ENCODE measurements at regions not wholly inside any gene's neighbourhood (a gene's known extent, or its start where the extent isn't known, plus 50 kb on each side); places are given as distances from the start of the nearest gene placed in this dataset.

DNA sequence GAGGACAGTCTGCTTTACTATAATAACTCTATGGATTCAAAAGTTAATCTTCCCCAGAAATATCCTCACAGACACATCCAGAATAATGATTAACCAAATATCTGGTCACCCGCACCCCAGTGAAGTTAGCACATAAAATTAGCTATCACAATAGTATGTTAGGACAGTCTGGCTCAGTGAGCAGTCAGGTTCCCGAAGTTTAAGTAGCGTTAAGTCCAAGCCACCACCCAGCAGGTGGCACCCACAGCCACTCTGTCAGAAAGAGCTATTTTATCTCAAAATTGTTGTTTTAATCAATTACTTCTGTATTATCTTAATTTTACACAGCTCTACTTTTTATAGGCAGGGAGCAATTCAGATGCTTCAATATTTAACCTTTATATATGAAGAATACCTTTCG is 537.5 kb downstream of the MBD2 start:
- Histone ChIP-seq H3K4me3 (no peak overlapping the region), H2AFZ (ENCODE audit: low read depth, low read length) (no peak overlapping the region), H3K27ac (ENCODE audit: extremely low read depth, low read depth, low read length) (no peak overlapping the region), H4K20me1 (replicated peaks; ENCODE audit: control insufficient read depth, insufficient read depth, low read length) (no peaks in the 10 kb centered on the region), H3K27me3 (ENCODE audit: control insufficient read depth in 2 of 2, insufficient read depth in 2 of 2, low read length in 2 of 2) (no peaks in the 10 kb centered on the region), H3K9me1 (ENCODE audit: control insufficient read depth, insufficient read depth, low read length) (no peaks in the 10 kb centered on the region), H3K4me2 (ENCODE audit: insufficient read depth, low read length) (no peak overlapping the region), H3K36me3 (ENCODE audit: control insufficient read depth, insufficient read depth, low read length) (no peaks in the 10 kb centered on the region), H3K79me2 (ENCODE audit: control insufficient read depth, insufficient read depth, low read length) (no peaks in the 10 kb centered on the region), H3K9me3 (replicated peaks; ENCODE audit: control insufficient read depth, insufficient read depth, low read depth, low read length) (no peaks in the 10 kb centered on the region), H3K4me1 (replicated peaks in 1 of 2; ENCODE audit: control insufficient read depth in 2 of 2, insufficient read depth in 2 of 2, low read length in 2 of 2) (no peaks in the 10 kb centered on the region), H3K9ac (ENCODE audit: insufficient read depth in 1 of 2, low read depth in 2 of 2, low read length in 2 of 2) (no peak overlapping the region)
- ChIA-PET CTCF (ENCODE audit: low intra/inter-chr PET ratio) (no interaction called here), POLR2A (no interaction called here)
- no peak for TF ChIP-seq CREB3L1 (IDR thresholded peaks at IDR 0.05; ENCODE audit: borderline replicate concordance, low read depth)
- no peak for TF ChIP-seq TCF7L2 (IDR thresholded peaks at IDR 0.05; ENCODE audit: low read depth, low read length)
- TF ChIP-seq POLR3A (IDR thresholded peaks at IDR 0.05; ENCODE audit: borderline replicate concordance, extremely low read depth, insufficient read depth, insufficient read length) = no peak
- TF ChIP-seq HNRNPH1 (optimal IDR thresholded peaks at IDR 0.05; ENCODE audit: low read depth, low read length) = no peak
- no peak for TF ChIP-seq U2AF2 (optimal IDR thresholded peaks at IDR 0.05; ENCODE audit: low read depth, low read length)
- no peak for TF ChIP-seq ZNF124 (CRISPR knock-in tag; IDR thresholded peaks at IDR 0.05)
- no peak for TF ChIP-seq GTF2F1 (IDR thresholded peaks at IDR 0.05; ENCODE audit: low read depth, low read length)
- no peak for TF ChIP-seq CBX3 (IDR thresholded peaks at IDR 0.05; ENCODE audit: borderline replicate concordance in 1 of 2, low read length in 2 of 2)
- TF ChIP-seq, protein P1, sequence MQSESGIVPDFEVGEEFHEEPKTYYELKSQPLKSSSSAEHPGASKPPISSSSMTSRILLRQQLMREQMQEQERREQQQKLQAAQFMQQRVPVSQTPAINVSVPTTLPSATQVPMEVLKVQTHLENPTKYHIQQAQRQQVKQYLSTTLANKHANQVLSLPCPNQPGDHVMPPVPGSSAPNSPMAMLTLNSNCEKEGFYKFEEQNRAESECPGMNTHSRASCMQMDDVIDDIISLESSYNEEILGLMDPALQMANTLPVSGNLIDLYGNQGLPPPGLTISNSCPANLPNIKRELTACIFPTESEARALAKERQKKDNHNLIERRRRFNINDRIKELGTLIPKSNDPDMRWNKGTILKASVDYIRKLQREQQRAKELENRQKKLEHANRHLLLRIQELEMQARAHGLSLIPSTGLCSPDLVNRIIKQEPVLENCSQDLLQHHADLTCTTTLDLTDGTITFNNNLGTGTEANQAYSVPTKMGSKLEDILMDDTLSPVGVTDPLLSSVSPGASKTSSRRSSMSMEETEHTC (IDR thresholded peaks at IDR 0.05) = no peak
- no peak for TF ChIP-seq KLF16 (IDR thresholded peaks at IDR 0.05)
- no peak for TF ChIP-seq HEY1 (CRISPR knock-in tag; IDR thresholded peaks at IDR 0.05; ENCODE audit: borderline replicate concordance)
- no peak for TF ChIP-seq SRSF7 (optimal IDR thresholded peaks at IDR 0.05; ENCODE audit: low read depth, low read length)
- TF ChIP-seq, protein P2, sequence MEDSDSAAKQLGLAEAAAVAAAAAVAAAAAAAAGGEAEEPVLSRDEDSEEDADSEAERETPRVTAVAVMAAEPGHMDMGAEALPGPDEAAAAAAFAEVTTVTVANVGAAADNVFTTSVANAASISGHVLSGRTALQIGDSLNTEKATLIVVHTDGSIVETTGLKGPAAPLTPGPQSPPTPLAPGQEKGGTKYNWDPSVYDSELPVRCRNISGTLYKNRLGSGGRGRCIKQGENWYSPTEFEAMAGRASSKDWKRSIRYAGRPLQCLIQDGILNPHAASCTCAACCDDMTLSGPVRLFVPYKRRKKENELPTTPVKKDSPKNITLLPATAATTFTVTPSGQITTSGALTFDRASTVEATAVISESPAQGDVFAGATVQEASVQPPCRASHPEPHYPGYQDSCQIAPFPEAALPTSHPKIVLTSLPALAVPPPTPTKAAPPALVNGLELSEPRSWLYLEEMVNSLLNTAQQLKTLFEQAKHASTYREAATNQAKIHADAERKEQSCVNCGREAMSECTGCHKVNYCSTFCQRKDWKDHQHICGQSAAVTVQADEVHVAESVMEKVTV (CRISPR knock-in tag; IDR thresholded peaks at IDR 0.05) = no peak
- no peak for TF ChIP-seq LEF1 (IDR thresholded peaks at IDR 0.05)
- no peak for TF ChIP-seq MTA3 (IDR thresholded peaks at IDR 0.05; ENCODE audit: borderline replicate concordance)
- TF ChIP-seq ZNF347 (CRISPR knock-in tag; IDR thresholded peaks at IDR 0.05; ENCODE audit: low read depth) = no peak
- no peak for TF ChIP-seq HCFC1 (IDR thresholded peaks at IDR 0.05; ENCODE audit: low read depth, low read length)
- TF ChIP-seq DDX20 (tag; IDR thresholded peaks at IDR 0.05; ENCODE audit: low read depth) = no peak
- TF ChIP-seq HIVEP1 (CRISPR knock-in tag; IDR thresholded peaks at IDR 0.05) = no peak
- no peak for TF ChIP-seq TGIF2 (CRISPR knock-in tag; IDR thresholded peaks at IDR 0.05)
- ATAC-seq = no peak
- DNase-seq (ENCODE audit: extremely low read depth in 1 of 4, low spot score in 3 of 4) = no peak
- in situ Hi-C loops (cut with MboI) (no loop called here), intact Hi-C loops (cut with micrococcal nuclease) (no loop called here)
- 0% methylated on average over 4 of the region's 4 CpGs for WGBS (ENCODE audit: insufficient coverage, low coverage, missing lambda C conversion rate)
- FAIRE-seq = no peak
- no TSS peak for BruUV-seq (replicated peaks)

Measured in K562 (cell line).